Panc1 (cell line): ENCODE measurements at regions not wholly inside any gene's neighbourhood (a gene's known extent, or its start where the extent isn't known, plus 50 kb on each side); places are given as distances from the start of the nearest gene placed in this dataset.

Experiments used
- ATAC-seq: fragments of 200-7000 bp; cut with Tn5 transposase; 2 replicates; pipeline ENCODE4 v1.9.1; 2020; ENCODE audit warnings: mild to moderate bottlenecking, moderate library complexity
- BruUV-seq: library from RNA; stranded (reverse); fragments of 400-500 nt; replicated peaks from 2 replicates; lab custom pipeline; 2021; lab: Mats Ljungman, UMichigan
- CTCF ChIA-PET: fragments of 300-600 bp; sonication (Branson Sonifier 250); formaldehyde crosslinking; loops from one replicate; lab custom pipeline; 2022; ENCODE audit warnings: antibody characterized with exemption; lab: Charles Lee
- POLR2A ChIA-PET: fragments of 300-600 bp; sonication (Branson Sonifier 250); formaldehyde crosslinking; loops from one replicate; lab custom pipeline; 2022; ENCODE audit warnings: antibody characterized with exemption; lab: Charles Lee
- DNase-seq: peaks from one replicate; pipeline ENCODE4 v3.0.0-alpha.2; 2010; ENCODE audit warnings: low read depth, low spot score
- H3K27ac ChIP-seq: 2 replicates; pipeline ENCODE4 v1.5.1; 2011; ENCODE audit warnings: mild to moderate bottlenecking, low read length, inconsistent platforms
- H3K27me3 ChIP-seq: fragments of 200-500 bp; sonication (Bioruptor generic); 2 replicates; pipeline ENCODE4 v1.6.0; 2014; ENCODE audit warnings: low read length, inconsistent platforms; ENCODE audit not compliant: control insufficient read depth, insufficient read depth
- H3K36me3 ChIP-seq: fragments of 200-500 bp; sonication (Bioruptor generic); 2 replicates; pipeline ENCODE4 v1.5.1; 2014; ENCODE audit warnings: inconsistent platforms, mild to moderate bottlenecking, low read length, moderate library complexity; ENCODE audit not compliant: control insufficient read depth, insufficient read depth
- H3K4me1 ChIP-seq: 2 replicates; pipeline ENCODE4 v1.5.1; 2011; ENCODE audit warnings: inconsistent platforms, mild to moderate bottlenecking, low read length, moderate library complexity; ENCODE audit not compliant: control insufficient read depth, insufficient read depth
- H3K4me3 ChIP-seq, 2 experiments: 2 replicates each; pipeline ENCODE4 v1.5.1; 2011 to 2012; ENCODE audit warnings: low read depth in 2 of 2, low read length in 2 of 2, mild to moderate bottlenecking in 2 of 2, inconsistent platforms in 1 of 2, moderate library complexity in 1 of 2
- H3K9me3 ChIP-seq: fragments of 200-500 bp; sonication (Bioruptor generic); 2 replicates; pipeline ENCODE4 v1.5.1; 2014; ENCODE audit warnings: low read depth, mild to moderate bottlenecking, inconsistent platforms, low read length, moderate library complexity; ENCODE audit not compliant: control insufficient read depth, insufficient read depth
- CTCF ChIP-seq: fragments of 450-650 bp; IDR thresholded peaks from 2 replicates; pipeline ENCODE4 v1.5.1; 2017; ENCODE audit warnings: mild to moderate bottlenecking
- POLR2AphosphoS5 ChIP-seq: IDR thresholded peaks from 2 replicates; pipeline ENCODE4 v1.6.1; 2012; ENCODE audit warnings: mild to moderate bottlenecking, low read depth, low read length, moderate library complexity
- REST ChIP-seq, 2 experiments: IDR thresholded peaks; 2 replicates each; pipeline ENCODE4 v1.6.1; 2011 to 2012; ENCODE audit warnings: low read depth in 2 of 2, control low read depth in 1 of 2, low read length in 1 of 2, mild to moderate bottlenecking in 1 of 2, moderate library complexity in 1 of 2; ENCODE audit not compliant: insufficient read depth in 1 of 2
- SIN3A ChIP-seq: IDR thresholded peaks from 2 replicates; pipeline ENCODE4 v1.6.1; 2012; ENCODE audit warnings: low read depth, mild to moderate bottlenecking, low read length, moderate library complexity, borderline replicate concordance; ENCODE audit not compliant: insufficient read depth
- TCF7L2 ChIP-seq: IDR thresholded peaks from 2 replicates; pipeline ENCODE4 v1.6.1; 2011; ENCODE audit warnings: mild to moderate bottlenecking, low read depth, low read length, inconsistent platforms
- in situ Hi-C: cut with HindIII; loops from 2 replicates; pipeline ENCODE4 v1.10.0; 2016; ENCODE audit warnings: low sequenced_read_pairs, low pct_unique_long_range_greater_than_20kb
- intact Hi-C: fragments of 100-400 bp; cut with micrococcal nuclease; formaldehyde crosslinking; loops from one replicate; pipeline ENCODE4 v1.10.0; 2022; ENCODE audit not compliant: unreplicated experiment

DNA sequence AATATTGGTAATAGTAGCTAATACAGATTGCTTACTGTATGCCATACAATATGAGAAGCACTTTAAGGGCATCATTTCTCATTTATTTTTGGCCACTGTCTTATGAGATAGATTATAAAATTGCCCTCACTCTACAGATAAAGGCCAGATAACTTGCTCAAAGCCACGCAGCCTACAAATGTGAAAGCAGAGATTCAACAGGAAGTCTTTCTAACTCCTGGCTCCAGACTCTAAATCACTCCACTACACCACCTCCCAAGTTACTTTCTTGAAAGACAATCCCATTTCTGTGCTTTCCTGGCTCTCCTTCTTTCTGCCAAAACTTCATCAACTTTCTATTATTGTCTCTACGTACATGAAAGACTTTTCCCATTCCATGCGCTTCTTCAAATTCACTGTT is 194.7 kb downstream of the FBXO8 start:
- BruUV-seq = no TSS peak
- Histone ChIP-seq H3K36me3 (no peaks in the 10 kb centered on the region), H3K4me3 (no peak overlapping the region), H3K27ac (no peak overlapping the region), H3K9me3 (no peaks in the 10 kb centered on the region), H3K4me1 (no peaks in the 10 kb centered on the region), H3K27me3 (no peaks in the 10 kb centered on the region)
- intact Hi-C loops (no loop called here), in situ Hi-C loops (no loop called here)
- no peak for TF ChIP-seq TCF7L2
- TF ChIP-seq SIN3A = no peak
- no peak for TF ChIP-seq POLR2AphosphoS5
- TF ChIP-seq CTCF = no peak
- TF ChIP-seq REST (IDR thresholded peaks at IDR 0.05; ENCODE audit: insufficient read depth in 1 of 2, low read depth in 2 of 2, low read length in 1 of 2) = no peak
- ChIA-PET CTCF (no interaction called here), POLR2A (no interaction called here)
- DNase-seq = no peak
- ATAC-seq = no peak

- Histone ChIP-seq H3K4me3 (no peak overlapping the region), H3K27ac (no peak overlapping the region), H3K27me3 (no peaks in the 10 kb centered on the region), H3K9me3 (no peaks in the 10 kb centered on the region), H3K4me1 (no peaks in the 10 kb centered on the region), H3K36me3 (no peaks in the 10 kb centered on the region)
- CTCF ChIA-PET = no interaction called here
- no TSS peak for BruUV-seq
- POLR2A ChIA-PET = no interaction called here
- DNase-seq = no peak
- no peak for TF ChIP-seq REST (IDR thresholded peaks at IDR 0.05; ENCODE audit: insufficient read depth in 1 of 2, low read depth in 2 of 2, low read length in 1 of 2)
- TF ChIP-seq SIN3A = no peak
- no peak for TF ChIP-seq TCF7L2
- no peak for TF ChIP-seq CTCF
- TF ChIP-seq POLR2AphosphoS5 = no peak
- ATAC-seq = no peak
- intact Hi-C loops (no loop called here), in situ Hi-C loops (no loop called here)
Observed at GRCh38 chr4:174086829-174087799, 196.4 kb downstream of the FBXO8 start.
